Liver (tissue), 8 donors: ENCODE measurements at regions not wholly inside any gene's neighbourhood (a gene's known extent, or its start where the extent isn't known, plus 50 kb on each side); places are given as distances from the start of the nearest gene placed in this dataset.

Experiments
- DNase-seq: peaks from one replicate; pipeline ENCODE4 v3.0.0-alpha.2; 2017; ENCODE audit warnings: low spot score
- H3K27ac ChIP-seq, 2 donors: one replicate each; pipeline ENCODE4 v1.7.0; 2013; ENCODE audit warnings: inconsistent platforms in 2 of 2, low read length in 2 of 2, control low read depth in 1 of 2, low read depth in 1 of 2, mild to moderate bottlenecking in 1 of 2
- H3K27me3 ChIP-seq, 4 donors: one replicate each; pipeline versions ENCODE4 v1.6.1 to v1.7.0; 2013; ENCODE audit warnings: low read length in 3 of 4, inconsistent platforms in 1 of 4, mild to moderate bottlenecking in 1 of 4, moderate library complexity in 1 of 4; ENCODE audit not compliant: control insufficient read depth in 4 of 4, insufficient read depth in 4 of 4
- H3K36me3 ChIP-seq, 4 donors: one replicate each; pipeline versions ENCODE4 v1.6.1 to v1.7.0; 2013; ENCODE audit warnings: low read length in 3 of 4, mild to moderate bottlenecking in 3 of 4, low read depth in 1 of 4, moderate library complexity in 1 of 4; ENCODE audit not compliant: control insufficient read depth in 4 of 4, insufficient read depth in 3 of 4
- H3K4me1 ChIP-seq, 4 donors: one replicate each; pipeline versions ENCODE4 v1.6.1 to v1.7.0; 2013; ENCODE audit warnings: low read length in 3 of 4, mild to moderate bottlenecking in 3 of 4, moderate library complexity in 1 of 4; ENCODE audit not compliant: control insufficient read depth in 4 of 4, insufficient read depth in 4 of 4
- H3K4me3 ChIP-seq, 3 donors: one replicate each; pipeline versions ENCODE4 v1.6.1 to v1.7.0; 2013; ENCODE audit warnings: low read length in 3 of 3, control low read depth in 1 of 3, low read depth in 1 of 3, mild to moderate bottlenecking in 1 of 3
- H3K9ac ChIP-seq, 2 donors: one replicate each; pipeline ENCODE4 v1.7.0; 2013; ENCODE audit warnings: low read length in 2 of 2, mild to moderate bottlenecking in 2 of 2, moderate library complexity in 2 of 2, control low read depth in 1 of 2, low read depth in 1 of 2
- H3K9me3 ChIP-seq, 4 donors: one replicate each; pipeline versions ENCODE4 v1.6.1 to v1.7.0; 2013; ENCODE audit warnings: low read length in 3 of 4; ENCODE audit not compliant: control insufficient read depth in 4 of 4
- EGR1 ChIP-seq, 2 donors: IDR thresholded peaks; 2 replicates each; pipeline ENCODE4 v1.6.1; 2016 to 2018; ENCODE audit warnings: antibody characterized with exemption in 2 of 2, low read depth in 2 of 2
- FOXA1 ChIP-seq: IDR thresholded peaks from 2 replicates; pipeline ENCODE4 v1.6.1; 2016; ENCODE audit warnings: antibody characterized with exemption
- FOXA2 ChIP-seq: IDR thresholded peaks from 2 replicates; pipeline ENCODE4 v1.6.1; 2016; ENCODE audit warnings: antibody characterized with exemption
- GABPA ChIP-seq, 2 donors: IDR thresholded peaks in 1 of 2; conservative IDR thresholded peaks in 1 of 2; 2 replicates each; pipeline ENCODE4 v1.6.1; 2016; ENCODE audit warnings: antibody characterized with exemption in 2 of 2, mild to moderate bottlenecking in 1 of 2, moderate library complexity in 1 of 2
- HNF4A ChIP-seq, 2 donors: conservative IDR thresholded peaks; 2 replicates each; pipeline ENCODE4 v1.6.1; 2016; ENCODE audit warnings: antibody characterized with exemption in 2 of 2, mild to moderate bottlenecking in 2 of 2
- HNF4G ChIP-seq: IDR thresholded peaks from 2 replicates; pipeline ENCODE4 v1.6.1; 2016; ENCODE audit warnings: antibody characterized with exemption
- JUND ChIP-seq, 2 donors: IDR thresholded peaks; 2 replicates each; pipeline ENCODE4 v1.6.1; 2016; ENCODE audit warnings: antibody characterized with exemption in 2 of 2
- MAX ChIP-seq: IDR thresholded peaks from 2 replicates; pipeline ENCODE4 v1.6.1; 2016; ENCODE audit warnings: antibody characterized with exemption
- NR2F2 ChIP-seq: IDR thresholded peaks from 2 replicates; pipeline ENCODE4 v1.6.1; 2016; ENCODE audit warnings: antibody characterized with exemption
- RAD21 ChIP-seq, 2 donors: IDR thresholded peaks; 2 replicates each; pipeline ENCODE4 v1.6.1; 2016; ENCODE audit warnings: antibody characterized with exemption in 2 of 2, mild to moderate bottlenecking in 2 of 2
- SP1 ChIP-seq: IDR thresholded peaks from 2 replicates; pipeline ENCODE4 v1.6.1; 2018; ENCODE audit warnings: antibody characterized with exemption, mild to moderate bottlenecking
- YY1 ChIP-seq: IDR thresholded peaks from 2 replicates; pipeline ENCODE4 v1.6.1; 2016; ENCODE audit warnings: antibody characterized with exemption, mild to moderate bottlenecking
- WGBS: extraction: QIAGEN DNeasy Blood & Tissue Kit; methylation state at CpG from one replicate; pipeline ENCODE4 v1.1.7; 2013; 5-methylcytosine and 5-hydroxymethylcytosine counted together
- TF ChIP-seq, protein P1 (sequence below): IDR thresholded peaks from 2 replicates; pipeline ENCODE4 v1.6.1; 2016; ENCODE audit warnings: antibody characterized with exemption
- TF ChIP-seq, protein P2 (sequence below): IDR thresholded peaks from 2 replicates; pipeline ENCODE4 v1.6.1; 2016; ENCODE audit warnings: antibody characterized with exemption, mild to moderate bottlenecking
- TF ChIP-seq, protein P3 (sequence below): fragments of 150-350 bp; IDR thresholded peaks from 2 replicates; pipeline ENCODE4 v1.5.1; 2017; ENCODE audit warnings: improper control_type of control experiment, low read depth, low read length; ENCODE audit not compliant: missing input control
- donor health status: healthy.
- donor health status: healthy.
- donor health status: healthy.
- donor health status: healthy.
- donor health status: healthy.

GRCh38 chr6:13874191-13874549, 50.6 kb upstream of the RNF182 start:
- TF ChIP-seq JUND (IDR thresholded peaks at IDR 0.05) (no peak), YY1 (no peak), HNF4G (no peak), GABPA (IDR thresholded peaks at IDR 0.05 in 1 of 2, conservative IDR thresholded peaks at IDR 0.05 in 1 of 2) (no peak)
- TF ChIP-seq, protein P1, sequence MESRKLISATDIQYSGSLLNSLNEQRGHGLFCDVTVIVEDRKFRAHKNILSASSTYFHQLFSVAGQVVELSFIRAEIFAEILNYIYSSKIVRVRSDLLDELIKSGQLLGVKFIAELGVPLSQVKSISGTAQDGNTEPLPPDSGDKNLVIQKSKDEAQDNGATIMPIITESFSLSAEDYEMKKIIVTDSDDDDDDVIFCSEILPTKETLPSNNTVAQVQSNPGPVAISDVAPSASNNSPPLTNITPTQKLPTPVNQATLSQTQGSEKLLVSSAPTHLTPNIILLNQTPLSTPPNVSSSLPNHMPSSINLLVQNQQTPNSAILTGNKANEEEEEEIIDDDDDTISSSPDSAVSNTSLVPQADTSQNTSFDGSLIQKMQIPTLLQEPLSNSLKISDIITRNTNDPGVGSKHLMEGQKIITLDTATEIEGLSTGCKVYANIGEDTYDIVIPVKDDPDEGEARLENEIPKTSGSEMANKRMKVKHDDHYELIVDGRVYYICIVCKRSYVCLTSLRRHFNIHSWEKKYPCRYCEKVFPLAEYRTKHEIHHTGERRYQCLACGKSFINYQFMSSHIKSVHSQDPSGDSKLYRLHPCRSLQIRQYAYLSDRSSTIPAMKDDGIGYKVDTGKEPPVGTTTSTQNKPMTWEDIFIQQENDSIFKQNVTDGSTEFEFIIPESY = no peak
- TF ChIP-seq, protein P2, sequence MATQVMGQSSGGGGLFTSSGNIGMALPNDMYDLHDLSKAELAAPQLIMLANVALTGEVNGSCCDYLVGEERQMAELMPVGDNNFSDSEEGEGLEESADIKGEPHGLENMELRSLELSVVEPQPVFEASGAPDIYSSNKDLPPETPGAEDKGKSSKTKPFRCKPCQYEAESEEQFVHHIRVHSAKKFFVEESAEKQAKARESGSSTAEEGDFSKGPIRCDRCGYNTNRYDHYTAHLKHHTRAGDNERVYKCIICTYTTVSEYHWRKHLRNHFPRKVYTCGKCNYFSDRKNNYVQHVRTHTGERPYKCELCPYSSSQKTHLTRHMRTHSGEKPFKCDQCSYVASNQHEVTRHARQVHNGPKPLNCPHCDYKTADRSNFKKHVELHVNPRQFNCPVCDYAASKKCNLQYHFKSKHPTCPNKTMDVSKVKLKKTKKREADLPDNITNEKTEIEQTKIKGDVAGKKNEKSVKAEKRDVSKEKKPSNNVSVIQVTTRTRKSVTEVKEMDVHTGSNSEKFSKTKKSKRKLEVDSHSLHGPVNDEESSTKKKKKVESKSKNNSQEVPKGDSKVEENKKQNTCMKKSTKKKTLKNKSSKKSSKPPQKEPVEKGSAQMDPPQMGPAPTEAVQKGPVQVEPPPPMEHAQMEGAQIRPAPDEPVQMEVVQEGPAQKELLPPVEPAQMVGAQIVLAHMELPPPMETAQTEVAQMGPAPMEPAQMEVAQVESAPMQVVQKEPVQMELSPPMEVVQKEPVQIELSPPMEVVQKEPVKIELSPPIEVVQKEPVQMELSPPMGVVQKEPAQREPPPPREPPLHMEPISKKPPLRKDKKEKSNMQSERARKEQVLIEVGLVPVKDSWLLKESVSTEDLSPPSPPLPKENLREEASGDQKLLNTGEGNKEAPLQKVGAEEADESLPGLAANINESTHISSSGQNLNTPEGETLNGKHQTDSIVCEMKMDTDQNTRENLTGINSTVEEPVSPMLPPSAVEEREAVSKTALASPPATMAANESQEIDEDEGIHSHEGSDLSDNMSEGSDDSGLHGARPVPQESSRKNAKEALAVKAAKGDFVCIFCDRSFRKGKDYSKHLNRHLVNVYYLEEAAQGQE = no peak
- no peaks in the 10 kb centered on the region for H3K36me3 ChIP-seq
- peak overlapping the region in 1 of 2 donors; percentile 15 for H3K9ac ChIP-seq
- H3K4me3 ChIP-seq = peak overlapping the region; percentile 48 to 61 (median 59)
- no peak overlapping the region for H3K27ac ChIP-seq
- no peaks in the 10 kb centered on the region for H3K27me3 ChIP-seq
- WGBS = 80% methylated on average over 8 of the region's 8 CpGs
- peaks cover 0 to 8% (median 6%) of the 10 kb centered on the region in 4 donors for H3K4me1 ChIP-seq
- DNase-seq = no peak
- peaks cover 0 to 4% (median 0%) of the 10 kb centered on the region in 4 donors for H3K9me3 ChIP-seq

DNA sequence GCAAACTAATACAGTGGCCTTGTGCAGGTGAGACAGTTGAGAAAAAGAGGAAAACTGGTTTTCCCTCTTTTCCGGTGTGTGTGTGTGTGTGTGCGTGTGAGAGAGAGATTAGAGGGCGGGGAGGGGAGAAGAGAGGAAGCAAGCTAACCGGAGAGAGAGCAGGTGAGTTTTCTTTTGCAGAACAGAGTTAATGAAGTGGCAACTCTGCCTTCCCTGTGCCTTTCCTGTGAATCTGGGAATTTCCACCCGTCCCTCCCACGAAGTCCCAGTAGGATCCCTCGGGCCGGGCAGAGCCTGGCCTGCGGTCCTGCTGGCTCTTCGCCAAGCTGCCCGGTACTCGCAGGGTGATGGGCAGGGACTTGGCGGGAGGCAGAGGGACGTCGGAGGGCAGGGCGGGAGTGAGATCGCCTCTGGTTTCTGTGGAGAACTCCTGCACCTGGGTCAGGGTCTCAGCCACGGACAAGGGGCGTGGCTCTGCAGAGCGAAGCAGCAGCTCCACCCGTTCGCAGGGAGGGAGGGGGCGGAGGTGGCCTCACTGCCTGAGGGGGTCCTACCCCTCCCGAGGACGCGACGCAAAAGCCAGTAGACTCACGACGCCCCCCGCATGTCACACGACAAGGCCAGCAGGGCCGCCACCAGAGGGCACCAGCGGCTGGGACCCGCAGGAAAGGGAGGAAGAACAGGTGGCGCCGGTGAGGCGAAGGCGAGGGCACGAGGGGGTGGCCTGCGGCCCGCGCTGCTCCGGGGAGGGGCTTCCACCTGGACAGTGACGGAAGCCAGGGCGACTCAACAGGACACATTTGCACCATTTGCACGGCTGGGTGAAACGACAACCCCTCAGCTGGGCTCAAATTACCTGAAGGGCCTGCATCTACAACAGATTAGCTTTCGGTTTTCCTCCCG, 51.2 kb upstream of the RNF182 start:
- H3K27ac ChIP-seq = no peak overlapping the region
- peaks cover 0 to 8% (median 6%) of the 10 kb centered on the region in 4 donors for H3K4me1 ChIP-seq
- 8% methylated on average over 49 of the region's 49 CpGs for WGBS
- TF ChIP-seq RAD21 (IDR thresholded peaks at IDR 0.05) (peak; percentile 53 to 57), HNF4A (conservative IDR thresholded peaks at IDR 0.05) (no peak), FOXA2 (no peak), EGR1 (IDR thresholded peaks at IDR 0.05; ENCODE audit: low read depth in 2 of 2) (no peak), NR2F2 (no peak), FOXA1 (no peak), SP1 (no peak), HNF4G (no peak), MAX (peak; percentile 75)
- TF ChIP-seq, protein P1 = no peak
- TF ChIP-seq, protein P3, sequence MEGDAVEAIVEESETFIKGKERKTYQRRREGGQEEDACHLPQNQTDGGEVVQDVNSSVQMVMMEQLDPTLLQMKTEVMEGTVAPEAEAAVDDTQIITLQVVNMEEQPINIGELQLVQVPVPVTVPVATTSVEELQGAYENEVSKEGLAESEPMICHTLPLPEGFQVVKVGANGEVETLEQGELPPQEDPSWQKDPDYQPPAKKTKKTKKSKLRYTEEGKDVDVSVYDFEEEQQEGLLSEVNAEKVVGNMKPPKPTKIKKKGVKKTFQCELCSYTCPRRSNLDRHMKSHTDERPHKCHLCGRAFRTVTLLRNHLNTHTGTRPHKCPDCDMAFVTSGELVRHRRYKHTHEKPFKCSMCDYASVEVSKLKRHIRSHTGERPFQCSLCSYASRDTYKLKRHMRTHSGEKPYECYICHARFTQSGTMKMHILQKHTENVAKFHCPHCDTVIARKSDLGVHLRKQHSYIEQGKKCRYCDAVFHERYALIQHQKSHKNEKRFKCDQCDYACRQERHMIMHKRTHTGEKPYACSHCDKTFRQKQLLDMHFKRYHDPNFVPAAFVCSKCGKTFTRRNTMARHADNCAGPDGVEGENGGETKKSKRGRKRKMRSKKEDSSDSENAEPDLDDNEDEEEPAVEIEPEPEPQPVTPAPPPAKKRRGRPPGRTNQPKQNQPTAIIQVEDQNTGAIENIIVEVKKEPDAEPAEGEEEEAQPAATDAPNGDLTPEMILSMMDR = peak; percentile 48
- peak; percentile 75 for DNase-seq
- H3K9ac ChIP-seq = peak overlapping the region in 1 of 2 donors; percentile 15
- H3K27me3 ChIP-seq = no peaks in the 10 kb centered on the region
- no peaks in the 10 kb centered on the region for H3K36me3 ChIP-seq
- H3K4me3 ChIP-seq = peak overlapping the region; percentile 48 to 61 (median 59)
- H3K9me3 ChIP-seq = peaks cover 0 to 4% (median 0%) of the 10 kb centered on the region in 4 donors
